GM21825 (cell line): ENCODE measurements at regions not wholly inside any gene's neighbourhood (a gene's known extent, or its start where the extent isn't known, plus 50 kb on each side); places are given as distances from the start of the nearest gene placed in this dataset.

ENCODE experiments used
- ATAC-seq: cut with Tn5 transposase; IDR thresholded peaks from one replicate; pipeline ENCODE4 v1.9.1; 2021; ENCODE audit warnings: mild to moderate bottlenecking, moderate library complexity; ENCODE audit not compliant: unreplicated experiment

DNA sequence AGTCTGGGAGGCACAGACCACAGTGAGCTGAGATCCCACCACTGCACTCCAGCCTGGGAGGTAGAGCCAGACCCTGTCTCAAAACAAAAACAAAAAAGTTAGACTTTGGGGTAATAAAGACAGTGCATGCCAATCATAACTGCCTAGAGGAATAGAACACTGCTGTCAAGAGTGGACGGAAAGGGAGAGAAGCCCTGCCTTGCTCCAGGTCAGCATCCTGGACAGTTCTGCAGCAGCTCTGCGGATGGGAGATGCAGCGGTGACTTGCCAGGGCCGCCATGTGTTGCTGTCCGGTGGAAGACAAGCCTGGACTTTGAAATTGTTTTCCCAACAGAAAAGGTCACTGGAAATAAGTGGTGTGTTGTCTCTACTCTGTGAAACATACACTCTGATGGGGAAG, 618.2 kb downstream of the TBC1D22A start:
- no peak for ATAC-seq

DNA sequence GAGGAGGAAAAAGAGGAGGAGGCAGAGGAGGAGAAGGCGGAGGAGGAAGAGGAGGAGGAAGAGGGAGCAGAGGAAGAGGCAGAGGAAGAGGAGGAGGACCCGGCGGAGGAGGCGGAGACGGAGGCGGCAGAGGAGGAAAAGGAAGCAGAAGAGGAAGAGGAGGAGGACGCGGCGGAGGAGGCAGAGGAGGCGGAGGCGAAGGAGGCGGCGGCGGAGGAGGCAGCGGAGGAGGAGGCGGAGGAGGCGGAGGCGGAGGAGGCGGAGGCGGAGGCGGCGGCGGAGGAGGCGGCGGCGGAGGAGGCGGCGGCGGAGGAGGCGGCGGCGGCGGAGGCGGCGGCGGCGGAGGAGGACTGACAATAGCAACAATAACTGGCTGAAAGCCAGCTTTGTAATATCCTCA, 616.6 kb downstream of the TBC1D22A start:
- ATAC-seq = no peak

DNA sequence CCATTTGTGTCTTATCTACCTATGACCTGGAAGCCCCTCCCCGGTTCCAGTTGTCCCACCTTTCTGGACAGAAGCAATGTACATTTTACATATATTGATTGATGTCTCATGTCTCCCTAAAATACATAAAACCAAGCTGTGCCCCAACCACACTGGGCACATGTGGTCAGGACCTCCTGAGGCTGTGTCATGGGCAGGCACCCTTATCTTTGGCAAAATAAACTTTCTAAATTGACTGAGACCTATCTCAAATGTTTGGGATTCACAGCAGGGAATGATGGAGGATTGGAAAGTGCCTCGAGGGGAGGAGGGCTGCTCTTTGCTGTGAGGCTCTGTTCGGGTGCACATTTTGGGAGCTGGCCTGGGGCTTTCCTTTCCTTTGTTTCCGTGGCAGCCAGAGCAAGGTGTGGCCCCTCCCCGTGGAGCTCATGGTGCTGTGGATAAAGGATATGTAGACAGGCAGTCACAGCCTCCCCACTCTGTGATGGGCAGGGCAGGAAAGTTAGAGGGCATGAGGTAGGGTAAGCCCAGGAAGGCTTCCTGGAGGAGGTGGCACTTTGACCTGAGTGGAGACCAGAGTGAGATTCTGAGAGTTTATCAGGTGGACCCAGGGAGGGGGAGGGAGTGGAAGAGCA, 615.6 kb downstream of the TBC1D22A start:
- ATAC-seq = no peak

DNA sequence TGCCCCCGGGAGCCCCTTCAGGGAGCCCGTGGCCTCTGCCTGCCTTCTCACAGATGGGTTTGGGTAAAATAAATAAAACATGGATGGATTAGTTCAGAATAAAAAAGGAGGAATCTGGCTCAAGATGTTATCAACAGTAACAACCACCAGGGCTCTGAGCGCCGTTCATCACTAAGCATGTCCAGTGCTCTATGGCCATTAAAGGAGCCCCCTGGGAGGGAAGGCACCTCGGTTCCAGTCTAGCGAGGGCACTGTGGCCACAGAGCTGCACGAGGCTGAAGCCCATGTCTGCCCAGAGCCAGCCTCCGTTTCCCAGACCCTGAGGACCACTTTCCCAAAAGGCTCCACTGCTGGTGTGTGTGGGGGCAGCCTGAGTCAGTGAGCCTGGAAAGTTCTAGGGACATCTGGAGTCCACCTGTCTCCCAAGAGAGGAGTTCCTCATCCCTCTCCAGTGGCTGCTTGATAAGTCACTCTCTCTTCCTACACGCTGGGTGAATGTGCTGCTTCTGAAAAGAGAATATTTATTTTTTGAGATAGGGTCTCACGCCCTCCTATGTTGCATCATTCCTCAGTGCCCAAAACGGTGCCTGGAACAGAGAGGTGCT, 614.6 kb downstream of the TBC1D22A start:
- ATAC-seq = no peak

DNA sequence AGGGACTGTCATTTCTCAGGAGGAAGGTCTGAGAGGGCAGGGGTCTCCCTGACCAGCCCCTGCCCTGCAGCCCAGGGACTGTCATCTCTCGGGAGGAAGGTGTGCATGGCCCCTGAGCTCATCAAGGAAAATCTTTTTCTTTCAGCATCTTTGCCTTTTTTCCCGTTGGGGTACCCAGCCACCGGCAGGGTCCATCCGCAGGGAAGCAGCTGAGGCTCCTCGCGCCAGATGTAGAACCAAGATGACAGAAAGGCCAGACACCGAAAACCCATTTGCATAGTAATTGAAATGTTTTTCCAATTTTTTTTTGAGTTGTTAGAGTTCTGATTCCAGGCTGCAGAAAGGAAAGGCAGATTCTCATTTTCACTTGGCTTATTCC, 613.9 kb downstream of the TBC1D22A start:
- no peak for ATAC-seq

DNA sequence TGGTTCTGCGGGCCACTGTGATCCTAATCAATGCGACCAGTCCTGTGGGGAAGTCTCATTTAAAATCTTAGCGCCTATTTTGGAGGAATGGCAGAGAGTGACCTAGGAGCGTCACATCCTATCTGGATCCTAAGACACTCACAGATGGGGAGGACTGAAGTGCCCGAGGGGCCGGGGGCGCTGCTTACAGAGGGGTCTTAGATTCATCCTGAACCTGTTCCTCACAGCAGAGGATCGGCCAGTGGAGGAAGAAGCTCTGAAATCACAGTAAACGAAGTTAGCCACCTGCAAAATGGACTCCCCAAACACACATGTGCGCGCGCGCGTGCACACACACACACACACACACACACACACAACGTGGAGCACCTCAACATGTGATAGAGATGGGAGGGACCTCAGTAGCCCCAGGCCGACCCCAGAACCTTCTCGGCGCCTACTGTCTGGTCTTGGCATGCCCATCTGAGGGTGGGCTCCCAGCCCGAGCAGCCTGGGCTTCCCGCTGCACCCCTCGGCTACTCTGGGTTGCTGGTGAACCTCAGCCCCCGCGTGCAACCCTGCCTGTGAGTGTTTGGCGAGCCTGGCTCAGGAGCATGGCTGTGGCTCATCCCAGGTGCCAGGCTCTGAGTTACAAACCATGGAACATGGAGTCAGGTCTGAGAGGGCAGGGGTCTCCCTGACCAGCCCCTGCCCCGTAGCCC, 613.3 kb downstream of the TBC1D22A start:
- ATAC-seq = no peak

DNA sequence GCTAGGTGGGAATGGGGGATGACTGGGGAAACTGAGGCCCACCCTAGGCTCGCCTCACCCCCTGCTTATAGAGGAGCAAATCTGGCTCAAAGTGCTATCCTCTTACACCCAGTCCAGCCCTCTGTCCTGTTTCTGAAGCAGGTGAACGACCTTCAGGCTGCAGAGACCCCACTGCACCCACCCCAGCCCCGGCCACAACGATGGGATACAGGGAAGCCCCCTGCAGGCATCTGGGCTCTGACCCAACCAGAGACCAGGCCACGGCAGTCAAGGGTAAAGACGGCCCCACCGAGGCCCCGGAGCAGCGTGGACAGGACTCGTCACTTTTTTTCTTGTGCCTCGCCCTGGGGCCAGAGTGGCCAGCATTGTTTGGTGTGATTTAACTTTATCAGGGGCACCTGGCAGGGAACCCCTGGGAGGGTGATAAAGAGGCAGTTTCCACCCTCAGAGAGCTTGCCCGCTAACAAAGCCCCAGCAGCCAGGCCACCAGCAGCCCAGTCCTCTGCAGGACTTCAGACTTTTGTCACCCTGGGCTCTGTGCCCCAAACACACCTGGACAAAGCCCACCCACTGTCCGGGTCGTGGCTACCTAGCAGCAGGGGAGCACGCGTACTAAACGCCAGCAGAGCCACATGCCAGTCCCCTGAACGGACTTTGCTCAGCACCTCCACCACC, 612.6 kb downstream of the TBC1D22A start:
- no peak for ATAC-seq

DNA sequence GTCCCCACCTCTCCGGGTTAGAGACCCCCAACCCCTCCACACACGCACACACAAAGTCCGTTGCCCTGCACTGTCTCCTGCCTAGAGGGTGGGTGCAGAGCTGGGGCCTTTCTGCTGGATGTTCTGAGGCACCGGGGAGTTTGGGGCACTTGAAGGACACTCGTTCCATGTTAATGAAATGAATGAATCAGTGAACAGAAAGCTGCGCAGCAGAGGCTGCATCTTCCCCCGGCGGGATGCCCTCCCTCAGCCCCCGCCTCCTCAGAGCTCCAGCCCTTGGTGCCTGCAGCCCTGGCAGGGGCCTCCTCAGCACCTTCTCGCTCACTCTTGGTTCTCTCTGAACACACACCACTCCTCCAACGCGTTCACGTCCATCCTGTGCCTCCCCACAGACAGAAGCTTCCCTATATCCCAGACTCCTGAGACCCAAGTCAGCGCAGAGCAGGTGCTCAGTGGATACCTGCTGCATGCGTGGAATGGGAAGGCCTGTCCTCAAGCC, 611.9 kb downstream of the TBC1D22A start:
- no peak for ATAC-seq

DNA sequence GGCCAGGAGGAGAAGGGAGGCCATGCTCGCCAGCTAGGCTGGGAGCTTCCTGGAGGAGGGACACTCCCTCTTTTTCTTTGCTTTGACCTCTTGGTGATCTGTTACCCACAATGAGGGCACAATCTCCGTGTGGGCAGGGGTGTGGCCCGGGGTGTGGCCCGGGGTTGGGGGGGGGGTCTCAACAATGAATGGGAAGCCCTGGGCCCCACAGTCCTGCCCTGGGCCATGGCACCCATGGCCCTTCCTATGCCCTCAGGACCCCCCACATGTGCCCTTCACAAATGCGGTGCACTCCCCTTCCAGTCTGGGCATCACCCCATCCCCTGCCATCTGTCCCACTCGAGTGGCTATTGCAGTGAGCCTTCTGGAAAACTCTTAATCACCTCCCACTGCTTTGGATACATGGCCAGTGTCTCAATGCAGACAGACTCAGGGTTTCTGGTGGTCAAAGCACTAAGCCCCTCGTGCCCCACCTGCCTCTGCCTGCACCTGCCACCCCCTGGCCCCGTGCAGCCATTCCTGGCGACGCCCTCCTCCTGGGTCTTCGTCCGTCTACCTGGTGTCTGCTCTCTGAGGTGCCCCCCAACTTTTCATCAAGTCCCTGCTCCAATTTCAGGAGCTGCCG, 611.3 kb downstream of the TBC1D22A start:
- ATAC-seq = no peak

DNA sequence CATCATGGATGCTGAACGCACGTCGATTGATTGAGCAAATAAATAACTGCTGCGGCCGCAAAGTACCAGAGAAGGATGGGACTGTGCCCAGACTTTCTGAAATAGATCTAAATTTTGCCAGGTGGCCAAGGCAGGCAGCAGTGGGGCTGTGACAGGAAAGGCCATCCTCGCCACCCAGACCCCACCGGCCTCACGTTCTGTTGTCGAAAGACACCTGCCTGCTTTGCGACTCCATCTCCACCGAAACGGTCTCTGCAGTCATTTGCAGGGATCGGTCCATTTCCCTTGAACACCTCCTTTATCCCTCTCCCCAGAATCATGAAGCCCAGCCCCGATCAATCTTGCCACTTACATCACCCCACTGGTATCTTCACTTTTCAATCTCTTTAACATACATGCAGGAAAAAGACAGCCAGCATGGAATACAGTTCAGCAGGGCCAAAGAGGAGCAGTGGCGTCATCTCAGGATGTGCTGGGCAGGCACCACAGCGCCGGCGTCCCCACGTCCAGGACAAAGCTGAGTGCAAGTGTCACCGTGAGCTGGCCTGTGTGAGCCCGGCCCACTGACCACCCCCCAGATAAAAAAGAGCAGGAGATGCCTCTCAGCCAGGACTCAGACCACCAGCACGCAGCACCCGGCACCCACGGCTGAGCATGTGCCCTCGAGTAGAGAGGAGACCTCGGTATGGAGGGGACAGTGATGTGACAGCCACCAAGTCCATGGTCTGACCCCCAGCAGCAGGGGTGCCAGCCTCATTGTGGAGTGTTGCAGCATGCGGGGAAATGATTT, 610.3 kb downstream of the TBC1D22A start:
- no peak for ATAC-seq

DNA sequence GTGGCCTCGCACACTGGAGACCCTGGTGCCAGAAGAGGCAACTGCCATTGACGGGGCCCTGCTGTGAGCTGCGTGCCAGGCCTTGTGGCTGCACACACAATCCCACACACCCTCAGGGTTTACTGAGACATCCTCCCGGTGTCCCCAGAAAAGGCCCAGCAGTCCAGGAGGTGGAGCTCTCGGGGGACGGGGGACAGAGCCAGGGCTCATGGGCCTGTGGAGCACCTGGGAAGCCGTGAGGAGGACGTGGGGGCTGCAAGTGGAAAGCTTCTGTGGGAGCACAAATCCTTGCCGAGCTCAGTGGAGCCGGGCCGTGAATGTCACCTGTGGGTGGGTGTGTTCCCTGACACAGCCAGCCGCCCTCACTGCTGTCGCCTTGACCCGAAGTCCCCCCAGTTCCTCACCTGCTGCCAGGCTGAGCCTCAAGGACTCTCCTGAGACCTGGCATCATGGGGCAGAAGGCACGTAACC, 609.7 kb downstream of the TBC1D22A start:
- no peak for ATAC-seq

DNA sequence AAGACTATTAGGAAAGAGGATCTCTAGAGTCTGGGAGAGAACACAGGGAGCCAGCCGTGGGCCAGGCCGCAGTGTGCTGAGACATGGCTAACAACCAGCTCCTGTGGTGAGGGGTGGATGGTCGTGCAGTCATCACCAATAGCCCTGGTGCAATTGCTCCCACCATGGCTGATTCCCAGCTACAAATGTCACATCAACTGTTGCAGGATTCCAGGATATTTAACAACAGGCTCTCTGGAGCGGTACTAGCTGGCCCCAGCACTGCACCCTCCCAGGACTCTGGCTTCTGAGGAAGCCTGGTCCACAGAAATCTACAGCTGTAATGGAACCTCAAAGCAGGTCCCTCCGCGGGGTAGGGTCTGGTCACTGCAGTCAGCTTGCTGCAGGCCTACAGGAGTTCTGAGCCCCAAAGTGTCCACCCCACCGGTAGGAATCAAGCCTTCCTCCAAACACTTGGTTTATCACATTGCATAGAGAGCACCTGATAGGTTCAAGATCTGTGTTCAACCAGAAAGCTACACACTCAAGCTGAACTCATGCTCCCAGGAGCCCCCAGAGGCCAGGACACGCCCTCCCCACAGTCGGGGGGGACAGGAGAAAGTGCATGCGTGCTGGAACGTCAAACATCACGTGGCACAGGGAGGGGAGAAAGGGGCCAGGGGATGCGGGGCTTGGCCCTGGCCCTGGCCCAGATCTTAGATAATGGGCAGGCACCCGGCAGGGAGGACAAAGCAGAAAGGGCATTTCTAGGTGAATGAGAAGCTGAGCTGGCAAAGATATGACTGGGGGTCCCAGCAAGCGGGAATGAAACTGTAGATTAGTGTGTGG, 609.0 kb downstream of the TBC1D22A start:
- ATAC-seq = no peak

DNA sequence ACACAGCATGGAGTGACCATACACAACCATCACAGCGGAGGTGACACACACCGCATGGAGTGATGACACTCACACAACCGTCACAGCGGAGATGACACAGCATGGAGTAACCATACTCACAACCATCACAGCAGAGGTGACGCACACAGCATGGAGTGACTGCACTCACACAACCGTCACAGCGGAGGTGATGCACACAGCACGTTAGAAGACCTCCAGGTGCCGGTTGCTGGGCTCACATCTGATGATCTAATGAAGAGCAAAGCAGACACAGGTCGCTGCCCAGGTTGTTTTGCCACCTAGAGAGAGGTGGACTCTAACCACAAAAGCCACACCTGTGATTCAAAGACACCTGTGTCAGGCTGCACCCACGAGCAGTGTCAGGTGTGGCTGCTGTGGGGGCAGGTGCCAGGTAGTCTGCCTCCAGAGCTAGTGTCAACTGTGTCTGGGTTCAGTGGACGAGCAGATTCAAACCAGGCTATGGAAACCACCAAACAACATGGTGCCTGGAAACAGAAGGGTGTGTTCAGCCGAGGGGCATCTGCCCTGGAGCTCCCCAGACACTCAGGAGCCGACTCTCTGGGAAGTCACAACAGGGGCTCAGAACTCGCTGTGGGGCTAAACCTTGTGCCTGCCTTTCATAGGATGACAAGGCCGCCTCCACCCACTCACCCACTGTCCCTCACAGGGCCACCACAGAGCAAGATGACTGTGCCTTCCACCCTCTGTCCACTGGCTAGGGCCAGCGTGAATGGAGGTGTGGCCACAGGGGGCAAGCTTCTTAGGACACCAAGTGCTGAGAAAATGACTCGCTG, 608.2 kb downstream of the TBC1D22A start:
- no peak for ATAC-seq

DNA sequence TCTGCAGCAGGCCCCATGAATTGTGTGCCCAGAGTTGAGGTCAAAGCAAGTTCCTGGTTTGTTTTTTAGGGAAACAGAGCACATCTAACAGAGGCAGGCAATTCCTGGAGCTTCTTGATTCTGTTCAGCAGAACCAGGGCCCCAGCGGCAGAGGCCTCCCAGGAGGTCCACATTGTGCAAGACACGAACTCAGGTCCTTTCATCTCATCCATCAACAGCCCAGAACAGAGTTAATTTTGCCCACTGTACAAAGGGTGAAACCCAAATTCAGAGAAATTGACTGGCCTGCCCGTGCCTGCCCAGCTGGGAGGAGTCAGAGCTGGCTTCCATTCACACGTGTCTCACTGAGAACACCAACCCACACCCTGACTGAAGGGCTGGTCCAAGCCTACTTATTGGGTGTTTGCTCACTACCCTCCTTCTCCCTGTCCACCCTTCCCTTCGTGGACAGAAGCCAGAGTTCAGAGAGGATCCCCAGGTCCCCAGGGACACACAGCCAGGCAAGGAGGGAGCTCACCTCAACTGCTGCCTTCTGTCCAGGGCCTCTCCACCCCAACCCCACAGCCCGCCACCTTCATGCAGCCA, 607.1 kb downstream of the TBC1D22A start:
- ATAC-seq = no peak

DNA sequence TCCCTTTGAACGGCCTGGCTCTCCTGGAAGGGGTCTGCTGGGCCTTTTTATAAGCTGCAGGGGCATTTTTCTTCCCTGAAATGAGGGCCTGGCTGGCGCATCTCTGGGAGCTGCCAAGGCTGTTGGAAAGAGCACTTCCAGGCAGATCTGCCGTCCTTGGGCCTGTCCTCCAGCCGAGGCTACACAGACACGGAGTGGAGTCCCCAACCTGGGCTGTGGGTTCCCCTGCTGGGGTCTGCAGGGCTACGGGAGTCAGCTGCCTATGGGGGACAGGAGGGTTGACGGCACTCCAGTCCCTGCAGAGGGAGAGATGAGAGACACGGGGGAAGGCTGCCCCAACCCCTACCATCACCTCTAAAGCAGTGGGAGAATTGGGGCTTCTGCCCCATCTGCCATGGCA, 606.6 kb downstream of the TBC1D22A start:
- ATAC-seq = no peak

DNA sequence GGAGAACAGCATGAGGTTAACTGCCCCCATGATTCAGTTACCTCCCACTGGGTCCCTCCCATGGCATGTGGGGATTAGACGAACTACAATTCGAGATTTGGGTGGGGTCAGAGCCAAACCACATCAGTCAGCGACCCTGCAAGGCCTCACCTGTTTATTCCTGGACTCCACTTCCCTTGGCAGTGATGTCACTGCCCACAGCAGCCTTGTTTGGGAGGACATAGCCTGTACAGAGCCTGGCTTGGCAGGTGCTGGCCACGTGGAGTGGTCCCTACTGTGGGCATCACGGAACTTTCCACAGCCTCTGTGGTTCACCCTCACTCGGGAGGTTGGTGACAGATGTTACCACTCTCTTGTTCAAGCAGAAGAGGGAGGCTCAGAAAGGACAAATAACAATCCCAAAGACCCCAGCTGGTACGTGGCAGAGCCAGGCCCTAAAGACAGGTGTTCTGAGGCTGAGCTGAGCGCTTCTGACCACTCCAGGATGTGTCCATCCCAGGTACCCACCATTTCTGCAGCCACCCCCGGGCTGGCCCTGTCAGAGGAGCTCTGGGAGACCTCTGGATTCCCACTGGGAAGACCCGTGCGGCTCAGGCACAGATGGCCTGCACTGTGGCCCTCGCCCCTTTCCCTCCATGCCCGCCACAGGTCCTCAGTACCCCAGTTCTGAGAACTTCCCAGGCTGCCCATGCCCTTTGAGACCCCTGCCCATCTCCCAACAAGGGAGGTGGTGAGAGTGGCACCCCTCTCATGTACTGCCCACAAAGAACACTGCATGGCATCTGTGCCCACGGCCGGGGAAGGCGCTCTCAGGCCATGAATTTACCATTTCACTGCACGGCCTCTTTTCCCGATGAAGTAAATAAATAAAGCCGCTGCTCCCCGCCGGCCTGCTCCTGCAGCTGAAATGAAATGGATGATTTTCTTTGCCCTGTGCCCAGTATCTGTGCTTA, 605.8 kb downstream of the TBC1D22A start:
- no peak for ATAC-seq

DNA sequence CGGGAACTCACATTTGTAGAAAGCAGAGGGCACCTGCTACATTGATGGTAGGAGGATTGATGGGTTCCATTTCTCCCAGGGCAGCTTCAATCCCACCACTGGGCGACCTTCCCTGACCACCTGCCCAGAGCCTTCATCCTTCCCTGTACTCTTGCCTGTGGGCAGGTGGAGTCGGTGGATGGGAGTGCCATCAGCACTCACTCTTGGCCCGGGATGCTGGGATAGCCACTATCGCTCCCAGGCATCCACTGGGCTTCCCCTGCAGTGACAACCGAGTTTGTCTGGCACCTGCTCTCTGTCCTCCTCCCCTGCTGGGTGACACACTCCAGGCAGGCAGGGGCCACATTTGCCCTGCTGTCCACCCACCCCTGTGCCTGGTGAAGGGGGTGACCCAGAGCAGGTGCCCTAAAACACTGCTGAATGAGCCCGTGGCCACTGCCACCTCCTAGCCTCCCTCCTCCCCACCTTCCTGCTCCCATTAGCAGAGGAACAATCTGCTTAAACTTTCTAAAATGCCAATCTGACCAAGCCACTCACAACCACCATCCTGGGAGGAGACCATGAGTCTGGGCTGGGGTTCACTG, 604.7 kb downstream of the TBC1D22A start:
- no peak for ATAC-seq
